ENCODE measurements at regions not wholly inside any gene's neighbourhood (a gene's known extent, or its start where the extent isn't known, plus 50 kb on each side); places are given as distances from the start of the nearest gene placed in this dataset.

DNA sequence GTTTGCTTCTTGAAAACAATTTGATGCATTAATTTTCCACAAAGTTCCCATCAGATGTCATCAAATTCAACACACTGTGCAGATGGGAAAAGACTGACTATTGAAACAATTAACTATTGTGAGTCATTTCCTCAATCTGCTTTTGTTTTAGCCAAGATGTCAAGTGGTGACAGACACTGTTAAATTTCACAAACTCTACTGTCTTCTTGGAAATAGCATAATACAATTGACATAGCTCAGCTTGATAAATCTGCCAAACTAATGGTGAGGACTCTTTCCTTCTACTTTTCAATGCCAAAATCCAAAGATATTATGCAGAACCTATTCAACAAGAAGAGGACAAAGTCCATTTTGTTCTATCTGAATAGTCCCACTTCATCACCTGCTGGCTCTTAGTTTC, 242.3 kb downstream of the CAAP1 start:
- TF ChIP-seq EP300 (IDR thresholded peaks at IDR 0.05) (no peak), POLR2A (IDR thresholded peaks at IDR 0.05) (no peak)
- TF ChIP-seq, protein P1, sequence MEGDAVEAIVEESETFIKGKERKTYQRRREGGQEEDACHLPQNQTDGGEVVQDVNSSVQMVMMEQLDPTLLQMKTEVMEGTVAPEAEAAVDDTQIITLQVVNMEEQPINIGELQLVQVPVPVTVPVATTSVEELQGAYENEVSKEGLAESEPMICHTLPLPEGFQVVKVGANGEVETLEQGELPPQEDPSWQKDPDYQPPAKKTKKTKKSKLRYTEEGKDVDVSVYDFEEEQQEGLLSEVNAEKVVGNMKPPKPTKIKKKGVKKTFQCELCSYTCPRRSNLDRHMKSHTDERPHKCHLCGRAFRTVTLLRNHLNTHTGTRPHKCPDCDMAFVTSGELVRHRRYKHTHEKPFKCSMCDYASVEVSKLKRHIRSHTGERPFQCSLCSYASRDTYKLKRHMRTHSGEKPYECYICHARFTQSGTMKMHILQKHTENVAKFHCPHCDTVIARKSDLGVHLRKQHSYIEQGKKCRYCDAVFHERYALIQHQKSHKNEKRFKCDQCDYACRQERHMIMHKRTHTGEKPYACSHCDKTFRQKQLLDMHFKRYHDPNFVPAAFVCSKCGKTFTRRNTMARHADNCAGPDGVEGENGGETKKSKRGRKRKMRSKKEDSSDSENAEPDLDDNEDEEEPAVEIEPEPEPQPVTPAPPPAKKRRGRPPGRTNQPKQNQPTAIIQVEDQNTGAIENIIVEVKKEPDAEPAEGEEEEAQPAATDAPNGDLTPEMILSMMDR (IDR thresholded peaks at IDR 0.05) = no peak
